Astrocyte (in vitro differentiated cells and primary cell): ENCODE measurements at regions not wholly inside any gene's neighbourhood (a gene's known extent, or its start where the extent isn't known, plus 50 kb on each side); places are given as distances from the start of the nearest gene placed in this dataset.

Source experiments
- DNase-seq: peaks from one replicate; pipeline ENCODE4 v3.0.0-alpha.2; 2010; ENCODE audit warnings: low read depth
- FAIRE-seq: peaks from 2 replicates; lab custom pipeline; 2011; peaks lifted over from hg19 to GRCh38; lab: Jason Lieb, UNC
- H2AFZ ChIP-seq: 2 replicates; pipeline ENCODE4 v1.6.0; 2012; ENCODE audit warnings: low read depth, low read length, inconsistent platforms
- H3K27ac ChIP-seq: 2 replicates; pipeline ENCODE4 v1.5.1; 2011; ENCODE audit warnings: low read depth, low read length, inconsistent platforms
- H3K27me3 ChIP-seq: 2 replicates; pipeline ENCODE4 v1.6.0; 2011; ENCODE audit warnings: low read length, inconsistent platforms; ENCODE audit not compliant: insufficient read depth
- H3K36me3 ChIP-seq: 2 replicates; pipeline ENCODE4 v1.5.1; 2011; ENCODE audit warnings: low read length, inconsistent platforms; ENCODE audit not compliant: insufficient read depth
- H3K4me1 ChIP-seq: 2 replicates; pipeline ENCODE4 v1.5.1; 2011; ENCODE audit warnings: low read length, inconsistent platforms; ENCODE audit not compliant: insufficient read depth
- H3K4me2 ChIP-seq: 2 replicates; pipeline ENCODE4 v1.6.0; 2012; ENCODE audit warnings: low read length, inconsistent platforms
- H3K4me3 ChIP-seq: 2 replicates; pipeline ENCODE4 v1.5.1; 2011; ENCODE audit warnings: low read depth, mild to moderate bottlenecking, low read length, inconsistent platforms; ENCODE audit not compliant: insufficient read depth
- H3K79me2 ChIP-seq: 2 replicates; pipeline ENCODE4 v1.6.0; 2012; ENCODE audit warnings: mild to moderate bottlenecking, low read length, inconsistent platforms; ENCODE audit not compliant: insufficient read depth
- H3K9ac ChIP-seq: 2 replicates; pipeline ENCODE4 v1.6.0; 2012; ENCODE audit warnings: mild to moderate bottlenecking, low read length, inconsistent platforms
- H3K9me3 ChIP-seq: 2 replicates; pipeline ENCODE4 v1.5.1; 2012; ENCODE audit warnings: low read depth, mild to moderate bottlenecking, low read length, inconsistent platforms; ENCODE audit not compliant: insufficient read depth
- H4K20me1 ChIP-seq: 2 replicates; pipeline ENCODE4 v1.6.0; 2012; ENCODE audit warnings: low read length, inconsistent platforms; ENCODE audit not compliant: insufficient read depth
- H3K27ac Mint-ChIP-seq: one replicate; pipeline ENCODE4 v1.8.0; 2021; ENCODE audit warnings: mild to moderate bottlenecking, mixed read lengths; ENCODE audit not compliant: unreplicated experiment
- H3K27me3 Mint-ChIP-seq: one replicate; pipeline ENCODE4 v1.8.0; 2021; ENCODE audit warnings: low read depth, mixed read lengths; ENCODE audit not compliant: unreplicated experiment
- H3K36me3 Mint-ChIP-seq: one replicate; pipeline ENCODE4 v1.8.0; 2021; ENCODE audit warnings: low read depth, mixed read lengths; ENCODE audit not compliant: unreplicated experiment
- H3K4me1 Mint-ChIP-seq: one replicate; pipeline ENCODE4 v1.8.0; 2021; ENCODE audit warnings: low read depth, mixed read lengths; ENCODE audit not compliant: unreplicated experiment
- H3K4me3 Mint-ChIP-seq: one replicate; pipeline ENCODE4 v1.8.0; 2021; ENCODE audit warnings: mild to moderate bottlenecking, moderate library complexity, mixed read lengths; ENCODE audit not compliant: unreplicated experiment
- H3K9me3 Mint-ChIP-seq: one replicate; pipeline ENCODE4 v1.8.0; 2021; ENCODE audit warnings: mild to moderate bottlenecking, mixed read lengths; ENCODE audit not compliant: unreplicated experiment
- EZH2 ChIP-seq: IDR thresholded peaks from 2 replicates; pipeline ENCODE4 v1.6.1; 2012; ENCODE audit warnings: mild to moderate bottlenecking, low read length, inconsistent platforms; ENCODE audit not compliant: insufficient read depth
- TF ChIP-seq, protein P1 (sequence below): IDR thresholded peaks from 2 replicates; pipeline ENCODE4 v1.5.1; 2011; ENCODE audit warnings: low read depth, mild to moderate bottlenecking, inconsistent platforms, low read length, moderate library complexity; ENCODE audit not compliant: insufficient read depth

DNA sequence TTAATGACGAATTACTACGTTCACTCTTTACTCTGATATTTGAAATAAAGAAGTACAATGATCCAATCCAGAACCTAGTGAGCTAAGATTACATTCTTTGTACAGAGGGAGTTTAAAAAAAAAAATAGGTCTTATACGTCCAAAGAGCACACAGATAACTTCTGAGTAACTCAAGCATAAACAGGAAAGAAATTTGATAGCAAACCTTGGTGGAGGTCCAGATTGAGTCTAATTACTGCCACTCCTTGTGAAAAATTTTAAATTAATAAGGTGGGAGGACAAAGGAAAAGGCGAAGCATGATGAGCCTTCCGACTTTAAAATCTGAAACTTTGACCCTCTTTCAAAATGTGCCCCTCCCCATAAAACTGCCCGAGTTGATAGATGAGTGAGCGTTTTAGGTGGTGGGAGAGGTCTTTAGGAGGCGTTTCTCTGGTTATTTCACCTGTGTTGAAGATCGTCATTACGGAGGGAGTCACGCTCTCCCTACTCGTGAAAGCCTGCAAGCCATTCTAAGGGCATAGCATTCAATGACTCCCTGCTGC is 127.0 kb upstream of the ROBO2 start:
- DNase-seq: no peak
- H3K4me1 Mint-ChIP-seq: no peaks in the 10 kb centered on the region
- no peak overlapping the region for H3K4me3 ChIP-seq
- FAIRE-seq: no peak
- H3K9me3 Mint-ChIP-seq: no peaks in the 10 kb centered on the region
- no peak overlapping the region for H3K27ac ChIP-seq
- no peak overlapping the region for H3K9ac ChIP-seq
- H3K4me2 ChIP-seq: no peak overlapping the region
- no peak overlapping the region for H3K4me3 Mint-ChIP-seq
- no peaks in the 10 kb centered on the region for H3K36me3 ChIP-seq
- no peaks in the 10 kb centered on the region for H4K20me1 ChIP-seq
- H3K36me3 Mint-ChIP-seq: no peaks in the 10 kb centered on the region
- no peaks in the 10 kb centered on the region for H3K4me1 ChIP-seq
- no peaks in the 10 kb centered on the region for H3K27me3 ChIP-seq
- H3K79me2 ChIP-seq: no peaks in the 10 kb centered on the region
- H3K27ac Mint-ChIP-seq: no peak overlapping the region
- no peaks in the 10 kb centered on the region for H3K27me3 Mint-ChIP-seq
- no peaks in the 10 kb centered on the region for H3K9me3 ChIP-seq
- no peak overlapping the region for H2AFZ ChIP-seq
- TF ChIP-seq, protein P1, sequence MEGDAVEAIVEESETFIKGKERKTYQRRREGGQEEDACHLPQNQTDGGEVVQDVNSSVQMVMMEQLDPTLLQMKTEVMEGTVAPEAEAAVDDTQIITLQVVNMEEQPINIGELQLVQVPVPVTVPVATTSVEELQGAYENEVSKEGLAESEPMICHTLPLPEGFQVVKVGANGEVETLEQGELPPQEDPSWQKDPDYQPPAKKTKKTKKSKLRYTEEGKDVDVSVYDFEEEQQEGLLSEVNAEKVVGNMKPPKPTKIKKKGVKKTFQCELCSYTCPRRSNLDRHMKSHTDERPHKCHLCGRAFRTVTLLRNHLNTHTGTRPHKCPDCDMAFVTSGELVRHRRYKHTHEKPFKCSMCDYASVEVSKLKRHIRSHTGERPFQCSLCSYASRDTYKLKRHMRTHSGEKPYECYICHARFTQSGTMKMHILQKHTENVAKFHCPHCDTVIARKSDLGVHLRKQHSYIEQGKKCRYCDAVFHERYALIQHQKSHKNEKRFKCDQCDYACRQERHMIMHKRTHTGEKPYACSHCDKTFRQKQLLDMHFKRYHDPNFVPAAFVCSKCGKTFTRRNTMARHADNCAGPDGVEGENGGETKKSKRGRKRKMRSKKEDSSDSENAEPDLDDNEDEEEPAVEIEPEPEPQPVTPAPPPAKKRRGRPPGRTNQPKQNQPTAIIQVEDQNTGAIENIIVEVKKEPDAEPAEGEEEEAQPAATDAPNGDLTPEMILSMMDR: no peak
- TF ChIP-seq EZH2: no peak

DNA sequence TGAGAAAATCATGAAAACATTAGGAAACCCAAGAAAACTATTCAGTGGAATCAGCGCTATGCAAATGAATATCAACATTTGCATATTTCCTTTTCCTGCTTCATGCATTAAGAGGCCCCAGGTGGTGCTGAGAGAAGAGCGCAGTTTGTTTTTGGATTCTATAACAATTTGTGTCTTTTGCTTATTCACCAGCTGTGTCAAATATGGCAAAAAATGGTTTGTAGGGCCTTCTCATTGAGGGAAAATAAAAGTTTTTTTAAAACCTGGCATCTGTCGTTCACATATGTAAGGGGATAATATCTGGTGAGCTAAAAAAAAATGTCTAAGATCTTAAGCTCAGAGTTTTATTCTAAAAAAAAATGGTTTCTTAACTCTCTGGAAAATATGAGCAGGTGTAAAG is 122.5 kb upstream of the ROBO2 start:
- Histone ChIP-seq H2AFZ (no peak overlapping the region), H3K4me2 (no peak overlapping the region), H3K9me3 (no peaks in the 10 kb centered on the region), H3K4me1 (no peaks in the 10 kb centered on the region), H3K27ac (no peak overlapping the region), H4K20me1 (no peaks in the 10 kb centered on the region), H3K4me3 (no peak overlapping the region), H3K36me3 (no peaks in the 10 kb centered on the region), H3K9ac (no peak overlapping the region), H3K27me3 (no peaks in the 10 kb centered on the region), H3K79me2 (no peaks in the 10 kb centered on the region)
- Mint-ChIP-seq H3K4me3 (no peak overlapping the region), H3K27me3 (no peaks in the 10 kb centered on the region), H3K36me3 (no peaks in the 10 kb centered on the region), H3K27ac (no peak overlapping the region), H3K9me3 (no peaks in the 10 kb centered on the region), H3K4me1 (no peaks in the 10 kb centered on the region)
- no peak for FAIRE-seq
- DNase-seq: no peak
- TF ChIP-seq, protein P1: no peak
- TF ChIP-seq EZH2: no peak

DNA sequence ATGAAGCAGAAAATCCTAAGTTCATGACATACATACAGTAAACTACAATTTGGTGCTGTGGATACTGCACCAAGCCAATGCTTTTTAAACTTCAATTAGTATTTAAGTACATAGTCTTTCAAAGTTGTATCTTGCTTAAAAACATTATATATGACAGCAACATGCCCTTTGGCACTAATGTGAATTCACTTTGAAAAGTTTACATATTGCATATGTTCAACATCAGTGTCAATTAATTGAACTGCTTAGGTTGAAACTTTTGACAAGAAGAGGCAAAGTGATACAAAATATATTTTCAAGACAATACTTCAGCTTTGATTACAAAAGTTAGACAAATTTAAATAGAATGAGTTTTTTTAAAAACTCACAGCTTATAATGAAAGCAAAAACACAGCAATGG is 119.4 kb upstream of the ROBO2 start:
- no peaks in the 10 kb centered on the region for H3K36me3 Mint-ChIP-seq
- no peaks in the 10 kb centered on the region for H3K9me3 ChIP-seq
- no peaks in the 10 kb centered on the region for H3K4me1 Mint-ChIP-seq
- DNase-seq (no peak), FAIRE-seq (no peak)
- H3K27ac Mint-ChIP-seq: no peak overlapping the region
- H3K4me2 ChIP-seq: no peak overlapping the region
- H3K9me3 Mint-ChIP-seq: no peaks in the 10 kb centered on the region
- no peak overlapping the region for H3K27ac ChIP-seq
- no peak overlapping the region for H3K4me3 Mint-ChIP-seq
- H3K4me3 ChIP-seq: no peak overlapping the region
- TF ChIP-seq, protein P1: no peak
- no peak for TF ChIP-seq EZH2
- no peaks in the 10 kb centered on the region for H3K4me1 ChIP-seq
- no peak overlapping the region for H3K9ac ChIP-seq
- no peaks in the 10 kb centered on the region for H3K27me3 ChIP-seq
- H2AFZ ChIP-seq: no peak overlapping the region
- H3K79me2 ChIP-seq: no peaks in the 10 kb centered on the region
- no peaks in the 10 kb centered on the region for H3K27me3 Mint-ChIP-seq
- no peaks in the 10 kb centered on the region for H3K36me3 ChIP-seq
- no peaks in the 10 kb centered on the region for H4K20me1 ChIP-seq
